ENCODE measurements at regions not wholly inside any gene's neighbourhood (a gene's known extent, or its start where the extent isn't known, plus 50 kb on each side); places are given as distances from the start of the nearest gene placed in this dataset.

GRCh38 chr15:20358779-20359414 is 182.7 kb downstream of the GOLGA6L6 start:
- TF ChIP-seq CTCF (IDR thresholded peaks at IDR 0.05; ENCODE audit: low read length) (no peak), EZH2 (IDR thresholded peaks at IDR 0.05; ENCODE audit: borderline replicate concordance, low read length) (no peak)
